ENCODE measurements at regions not wholly inside any gene's neighbourhood (a gene's known extent, or its start where the extent isn't known, plus 50 kb on each side); places are given as distances from the start of the nearest gene placed in this dataset.

DNA sequence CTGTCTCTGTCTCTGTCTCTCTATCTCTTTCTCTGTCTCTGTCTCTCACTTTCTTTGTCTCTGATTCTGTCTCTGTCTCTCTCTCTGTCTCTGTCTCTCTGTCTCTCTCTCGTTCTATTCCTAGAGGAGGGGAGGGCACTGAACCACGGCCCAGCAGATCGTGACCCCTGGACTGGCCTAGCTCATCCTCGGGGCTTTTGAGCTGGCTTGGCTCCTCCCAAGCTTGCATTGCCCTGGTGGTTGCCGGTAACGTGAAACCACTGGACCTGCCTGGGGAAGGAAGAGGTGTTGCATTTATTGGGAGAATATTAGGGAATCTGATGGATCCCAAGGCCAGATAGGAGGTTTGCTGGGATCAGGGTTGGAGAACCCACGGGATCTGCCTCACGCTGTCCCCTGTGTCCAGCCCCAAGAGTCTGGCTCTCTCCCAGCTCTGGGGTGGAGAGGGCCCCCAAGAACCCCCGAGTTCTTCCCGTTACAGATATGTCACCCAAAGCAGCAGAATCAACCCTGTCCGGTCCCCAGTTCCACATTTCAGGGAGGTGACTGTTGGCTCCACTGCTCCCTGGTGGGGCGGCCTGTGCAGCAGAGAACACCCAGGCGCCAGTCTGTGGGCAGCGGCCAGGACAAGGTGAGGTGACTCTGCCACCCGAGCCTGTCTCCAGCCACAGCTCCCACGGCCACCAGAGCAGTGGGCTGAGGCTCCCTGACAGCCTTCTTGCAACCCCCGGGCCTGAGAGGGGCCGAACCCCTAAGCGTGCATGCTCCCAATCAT lies 228.3 kb downstream of the TTLL2 start:
- DNase-seq (ENCODE audit: low spot score in 2 of 2, unreplicated experiment in 2 of 2), result no peak
- H3K4me3 Mint-ChIP-seq, result no peak overlapping the region
- H3K4me1 Mint-ChIP-seq, result peaks cover 36% of the 10 kb centered on the region
- H3K9me3 Mint-ChIP-seq, result peaks cover 18% of the 10 kb centered on the region
- TF ChIP-seq, protein P1, sequence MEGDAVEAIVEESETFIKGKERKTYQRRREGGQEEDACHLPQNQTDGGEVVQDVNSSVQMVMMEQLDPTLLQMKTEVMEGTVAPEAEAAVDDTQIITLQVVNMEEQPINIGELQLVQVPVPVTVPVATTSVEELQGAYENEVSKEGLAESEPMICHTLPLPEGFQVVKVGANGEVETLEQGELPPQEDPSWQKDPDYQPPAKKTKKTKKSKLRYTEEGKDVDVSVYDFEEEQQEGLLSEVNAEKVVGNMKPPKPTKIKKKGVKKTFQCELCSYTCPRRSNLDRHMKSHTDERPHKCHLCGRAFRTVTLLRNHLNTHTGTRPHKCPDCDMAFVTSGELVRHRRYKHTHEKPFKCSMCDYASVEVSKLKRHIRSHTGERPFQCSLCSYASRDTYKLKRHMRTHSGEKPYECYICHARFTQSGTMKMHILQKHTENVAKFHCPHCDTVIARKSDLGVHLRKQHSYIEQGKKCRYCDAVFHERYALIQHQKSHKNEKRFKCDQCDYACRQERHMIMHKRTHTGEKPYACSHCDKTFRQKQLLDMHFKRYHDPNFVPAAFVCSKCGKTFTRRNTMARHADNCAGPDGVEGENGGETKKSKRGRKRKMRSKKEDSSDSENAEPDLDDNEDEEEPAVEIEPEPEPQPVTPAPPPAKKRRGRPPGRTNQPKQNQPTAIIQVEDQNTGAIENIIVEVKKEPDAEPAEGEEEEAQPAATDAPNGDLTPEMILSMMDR (IDR thresholded peaks at IDR 0.05; ENCODE audit: unreplicated experiment), result no peak
- peak overlapping the region; percentile 50 for H3K27ac Mint-ChIP-seq
- peaks cover 10% of the 10 kb centered on the region for H3K36me3 Mint-ChIP-seq
- no peaks in the 10 kb centered on the region for H3K27me3 Mint-ChIP-seq (ENCODE audit: low read depth)

DNA sequence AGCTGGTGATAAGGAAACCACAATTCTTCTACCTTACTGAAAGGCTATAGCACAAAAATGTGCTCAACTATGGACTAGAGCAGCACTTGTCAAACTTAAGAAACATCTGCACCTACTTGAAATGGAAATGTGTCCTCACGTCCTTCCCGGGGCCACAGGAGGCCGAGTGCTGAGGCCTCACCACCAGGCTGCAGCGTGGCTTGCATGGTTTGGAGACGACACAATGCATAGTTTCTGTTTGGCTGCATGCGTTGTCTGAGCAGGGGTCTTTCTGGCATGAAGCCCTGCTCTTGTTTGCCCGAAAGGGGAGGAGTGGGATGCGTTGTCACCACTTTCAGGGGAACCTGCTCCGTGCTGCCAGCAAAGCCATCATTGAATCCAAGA lies 228.8 kb downstream of the TTLL2 start:
- H3K36me3 Mint-ChIP-seq, result peaks cover 10% of the 10 kb centered on the region
- H3K4me1 Mint-ChIP-seq, result peaks cover 42% of the 10 kb centered on the region
- no peak for DNase-seq (ENCODE audit: low spot score in 2 of 2, unreplicated experiment in 2 of 2)
- H3K27me3 Mint-ChIP-seq (ENCODE audit: low read depth), result no peaks in the 10 kb centered on the region
- no peak overlapping the region for H3K4me3 Mint-ChIP-seq
- peak overlapping the region; percentile 13 for H3K27ac Mint-ChIP-seq
- TF ChIP-seq, protein P1 (IDR thresholded peaks at IDR 0.05; ENCODE audit: unreplicated experiment), result no peak
- peaks cover 18% of the 10 kb centered on the region for H3K9me3 Mint-ChIP-seq

DNA sequence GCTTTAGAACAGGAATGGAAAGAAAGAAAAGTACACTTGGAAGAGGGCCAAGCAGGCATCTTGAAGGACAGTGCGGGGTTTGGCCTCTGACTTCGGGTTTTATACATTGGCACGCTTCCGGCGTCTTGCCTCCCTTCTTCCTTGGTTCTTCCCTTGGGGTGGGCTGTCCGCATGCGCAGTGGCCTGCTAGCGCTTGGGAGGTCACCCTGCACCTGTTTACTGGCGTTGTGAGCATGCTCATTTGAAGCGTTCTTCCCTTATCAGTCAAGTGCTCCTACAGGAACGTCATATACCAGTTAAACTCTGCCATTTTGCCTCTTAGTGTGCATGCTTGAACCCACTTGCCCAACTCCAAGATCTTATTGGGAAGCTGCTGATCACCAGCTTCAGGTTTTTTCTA lies 230.0 kb downstream of the TTLL2 start:
- no peak overlapping the region for H3K4me3 Mint-ChIP-seq
- peaks cover 10% of the 10 kb centered on the region for H3K36me3 Mint-ChIP-seq
- no peaks in the 10 kb centered on the region for H3K27me3 Mint-ChIP-seq (ENCODE audit: low read depth)
- peaks cover 48% of the 10 kb centered on the region for H3K4me1 Mint-ChIP-seq
- TF ChIP-seq, protein P1 (IDR thresholded peaks at IDR 0.05; ENCODE audit: unreplicated experiment), result no peak
- H3K27ac Mint-ChIP-seq, result no peak overlapping the region
- DNase-seq (ENCODE audit: low spot score in 2 of 2, unreplicated experiment in 2 of 2), result no peak
- peaks cover 18% of the 10 kb centered on the region for H3K9me3 Mint-ChIP-seq

DNA sequence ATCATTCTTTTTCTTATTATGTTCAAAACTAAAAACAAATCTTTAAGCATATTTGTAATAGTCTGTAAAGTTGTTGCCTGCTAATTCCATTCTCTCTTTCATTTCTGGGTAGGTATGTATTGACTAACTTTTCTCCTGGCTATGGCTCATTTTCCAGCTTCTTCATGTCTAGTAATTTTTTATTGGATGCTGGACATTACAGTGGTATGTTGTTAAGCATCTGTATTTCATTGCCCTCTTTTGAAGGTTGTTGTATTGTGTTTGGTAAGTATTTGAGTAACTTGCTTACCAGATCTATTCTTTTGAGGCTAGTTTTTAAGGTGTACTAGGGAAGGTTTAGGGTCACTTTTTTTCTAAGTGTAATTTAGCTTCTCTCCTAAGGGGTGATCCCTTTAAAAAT lies 230.9 kb downstream of the TTLL2 start:
- peaks cover 10% of the 10 kb centered on the region for H3K36me3 Mint-ChIP-seq
- H3K27me3 Mint-ChIP-seq (ENCODE audit: low read depth), result no peaks in the 10 kb centered on the region
- H3K27ac Mint-ChIP-seq, result no peak overlapping the region
- peaks cover 43% of the 10 kb centered on the region for H3K4me1 Mint-ChIP-seq
- TF ChIP-seq, protein P1 (IDR thresholded peaks at IDR 0.05; ENCODE audit: unreplicated experiment), result no peak
- no peak overlapping the region for H3K4me3 Mint-ChIP-seq
- no peak for DNase-seq (ENCODE audit: low spot score in 2 of 2, unreplicated experiment in 2 of 2)
- peaks cover 18% of the 10 kb centered on the region for H3K9me3 Mint-ChIP-seq

DNA sequence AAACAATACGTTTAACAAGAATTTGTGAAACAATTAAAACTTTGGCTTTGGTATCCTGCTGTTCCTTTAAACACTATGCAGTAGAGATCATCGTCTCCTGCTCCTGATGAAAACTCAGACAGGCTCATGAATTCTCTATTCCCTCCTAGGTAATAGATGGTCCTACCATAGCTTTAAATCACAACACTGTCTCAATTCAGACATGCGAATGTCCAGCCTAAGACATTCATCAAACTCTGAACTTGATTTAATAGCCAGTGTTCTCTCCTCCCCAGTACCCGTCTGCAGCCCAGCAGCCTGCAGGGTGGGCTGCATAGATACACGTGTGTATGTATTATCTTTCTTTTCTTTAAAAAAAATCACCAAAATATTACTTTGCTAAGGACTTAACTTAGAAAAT lies 232.8 kb downstream of the TTLL2 start:
- Mint-ChIP-seq H3K4me1 (peaks cover 38% of the 10 kb centered on the region), H3K27ac (peak overlapping the region; percentile 85), H3K27me3 (ENCODE audit: low read depth) (no peaks in the 10 kb centered on the region), H3K4me3 (no peak overlapping the region), H3K9me3 (peaks cover 18% of the 10 kb centered on the region), H3K36me3 (peaks cover 10% of the 10 kb centered on the region)
- TF ChIP-seq, protein P1 (IDR thresholded peaks at IDR 0.05; ENCODE audit: unreplicated experiment), result no peak
- no peak for DNase-seq (ENCODE audit: low spot score in 2 of 2, unreplicated experiment in 2 of 2)

Measured in mesothelial cell of epicardium (in vitro differentiated cells).